H7 (cell line): ENCODE measurements at regions not wholly inside any gene's neighbourhood (a gene's known extent, or its start where the extent isn't known, plus 50 kb on each side); places are given as distances from the start of the nearest gene placed in this dataset.

Experiments
- DNase-seq: peaks from one replicate; pipeline ENCODE4 v3.0.0; 2012
- H3K27me3 ChIP-seq: 2 replicates; pipeline ENCODE4 v1.6.0; 2011; ENCODE audit warnings: mild to moderate bottlenecking, low read length; ENCODE audit not compliant: control insufficient read depth, insufficient read depth
- H3K36me3 ChIP-seq: replicated peaks from 2 replicates; pipeline ENCODE4 v1.5.1; 2011; ENCODE audit warnings: low read length; ENCODE audit not compliant: control insufficient read depth, insufficient read depth
- H3K4me3 ChIP-seq: 2 replicates; pipeline ENCODE4 v1.5.1; 2011; ENCODE audit warnings: low read depth, mild to moderate bottlenecking, control low read depth, low read length, moderate library complexity; ENCODE audit not compliant: insufficient read depth

DNA sequence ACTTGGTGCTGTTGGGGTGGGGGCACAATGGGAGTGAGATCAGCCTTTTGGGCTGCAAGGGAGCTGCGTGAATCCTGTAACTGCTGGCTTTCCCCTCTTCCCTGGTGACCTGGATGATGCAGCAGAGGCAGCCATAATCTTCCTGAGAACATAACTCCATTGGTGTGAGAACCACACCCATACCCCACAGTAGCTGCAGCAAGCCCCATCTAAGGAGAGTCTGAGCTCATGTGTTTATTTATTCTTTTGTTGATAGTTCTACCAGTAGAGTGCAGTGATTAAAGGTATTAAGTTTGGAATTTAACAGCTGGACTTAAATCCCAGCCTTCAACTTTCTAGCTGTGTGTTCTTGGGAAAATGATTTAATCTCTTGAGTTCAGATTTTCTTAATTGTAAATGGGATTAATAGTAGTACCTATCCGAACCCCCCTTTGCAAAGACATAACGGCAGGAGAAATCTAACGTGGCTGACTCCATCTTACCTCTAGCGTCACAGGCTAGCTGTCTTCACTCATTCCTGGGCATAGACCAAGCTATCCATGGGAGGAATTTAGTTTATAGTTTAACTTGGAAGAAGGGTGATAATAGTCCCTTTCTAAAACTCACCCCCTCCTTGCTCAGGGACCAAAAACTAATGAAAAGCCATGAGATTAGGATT is 385.0 kb upstream of the DDI1 start:
- H3K27me3 ChIP-seq, result no peaks in the 10 kb centered on the region
- no peaks in the 10 kb centered on the region for H3K36me3 ChIP-seq
- H3K4me3 ChIP-seq, result no peak overlapping the region
- no peak for DNase-seq

DNA sequence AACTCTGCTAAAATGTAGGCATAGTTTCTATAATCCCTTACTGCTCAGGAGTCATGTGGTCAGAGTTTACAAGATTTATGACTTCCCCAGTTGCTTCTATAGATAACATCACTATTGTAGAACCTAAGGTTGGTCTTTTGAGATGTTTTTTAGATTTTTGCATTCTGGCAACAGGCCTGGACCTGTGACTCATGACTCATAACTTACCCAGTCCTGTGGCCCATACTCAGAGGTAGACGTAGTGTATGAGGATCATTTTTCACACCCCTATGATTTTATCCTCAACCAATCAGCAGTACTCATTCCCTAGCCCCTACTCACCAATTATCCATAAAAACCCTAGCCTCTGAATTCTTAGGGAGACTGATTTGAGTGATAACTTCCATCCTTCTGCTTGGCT is 384.4 kb upstream of the DDI1 start:
- Histone ChIP-seq H3K27me3 (no peaks in the 10 kb centered on the region), H3K36me3 (no peaks in the 10 kb centered on the region), H3K4me3 (no peak overlapping the region)
- no peak for DNase-seq

DNA sequence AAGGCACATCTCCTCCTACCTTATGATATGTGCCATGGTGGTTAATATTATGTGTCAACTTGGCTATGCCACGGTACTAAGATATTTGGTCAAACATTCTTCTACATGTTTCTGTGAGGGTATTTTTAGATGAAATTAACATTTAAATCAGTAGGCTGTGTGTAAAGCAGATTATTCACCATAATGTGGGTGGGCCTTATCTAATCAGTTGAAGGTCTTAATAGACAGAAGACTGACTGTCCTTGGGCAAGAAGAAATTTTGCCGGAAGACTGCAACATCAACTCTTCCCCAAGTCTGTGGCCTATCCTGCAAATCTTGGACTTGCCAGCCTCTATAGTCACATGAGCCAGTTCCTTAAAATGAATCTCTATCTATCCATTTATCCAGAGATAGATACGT is 380.1 kb upstream of the DDI1 start:
- DNase-seq, result no peak
- H3K36me3 ChIP-seq, result no peaks in the 10 kb centered on the region
- no peaks in the 10 kb centered on the region for H3K27me3 ChIP-seq
- H3K4me3 ChIP-seq, result no peak overlapping the region

DNA sequence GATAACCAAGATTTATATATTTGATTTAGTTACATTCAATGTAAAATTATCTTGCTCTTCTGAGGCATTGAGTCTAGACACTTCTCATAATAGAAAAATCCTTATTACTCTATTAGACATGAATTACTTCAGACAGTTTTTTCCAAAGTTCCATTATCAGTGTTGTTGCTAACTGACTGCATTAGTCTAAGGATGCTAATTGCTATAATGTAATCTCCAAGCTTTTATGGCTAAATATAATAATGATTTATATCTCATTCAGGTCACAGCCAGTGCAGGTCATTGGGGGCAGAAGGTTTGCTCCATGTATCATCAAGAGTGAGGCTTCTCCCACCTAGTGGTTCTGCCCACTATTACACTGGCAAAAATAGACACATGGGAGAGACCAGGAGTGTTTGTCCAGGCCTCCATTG is 377.2 kb upstream of the DDI1 start:
- peak; percentile 4 for DNase-seq
- no peaks in the 10 kb centered on the region for H3K27me3 ChIP-seq
- no peaks in the 10 kb centered on the region for H3K36me3 ChIP-seq
- no peak overlapping the region for H3K4me3 ChIP-seq

DNA sequence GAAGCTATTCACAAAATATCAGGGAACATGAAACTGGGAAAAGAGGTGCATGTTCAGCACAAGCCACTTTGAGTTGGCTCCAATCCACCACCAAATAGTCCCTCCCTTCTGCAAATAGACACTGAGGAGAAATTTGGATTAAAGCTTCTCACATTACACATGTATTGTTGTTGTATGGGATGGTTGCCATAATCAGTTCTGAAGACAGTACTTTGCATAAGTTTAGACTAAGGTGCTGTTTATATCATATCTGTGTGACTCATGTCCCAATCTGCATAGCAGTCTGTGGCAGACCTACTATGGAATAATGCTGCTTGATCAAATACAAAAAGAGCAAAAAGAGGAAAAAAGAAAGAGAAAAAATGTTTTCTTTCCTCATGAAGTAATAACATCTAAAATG is 376.7 kb upstream of the DDI1 start:
- Histone ChIP-seq H3K36me3 (no peaks in the 10 kb centered on the region), H3K4me3 (no peak overlapping the region), H3K27me3 (no peaks in the 10 kb centered on the region)
- DNase-seq, result no peak

DNA sequence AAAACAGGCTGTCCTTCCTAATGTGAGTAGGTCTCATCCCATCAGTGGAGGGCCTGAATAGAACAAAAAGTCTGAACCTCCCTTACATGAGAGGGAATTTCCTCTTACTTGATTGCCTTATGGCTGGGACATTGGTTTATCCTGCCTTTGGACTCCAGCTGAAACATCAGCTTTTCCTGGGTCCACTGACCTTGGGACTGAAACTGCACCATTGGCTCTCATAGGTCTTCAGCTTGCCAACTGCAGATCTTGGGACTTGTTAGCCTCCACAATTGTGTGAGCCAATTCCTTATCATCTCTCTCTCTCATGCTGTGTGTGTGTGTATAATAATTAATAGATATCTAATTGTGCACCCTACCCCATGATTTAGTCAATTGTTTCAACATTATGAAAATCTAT is 375.3 kb upstream of the DDI1 start:
- Histone ChIP-seq H3K27me3 (no peaks in the 10 kb centered on the region), H3K4me3 (no peak overlapping the region), H3K36me3 (no peaks in the 10 kb centered on the region)
- no peak for DNase-seq

DNA sequence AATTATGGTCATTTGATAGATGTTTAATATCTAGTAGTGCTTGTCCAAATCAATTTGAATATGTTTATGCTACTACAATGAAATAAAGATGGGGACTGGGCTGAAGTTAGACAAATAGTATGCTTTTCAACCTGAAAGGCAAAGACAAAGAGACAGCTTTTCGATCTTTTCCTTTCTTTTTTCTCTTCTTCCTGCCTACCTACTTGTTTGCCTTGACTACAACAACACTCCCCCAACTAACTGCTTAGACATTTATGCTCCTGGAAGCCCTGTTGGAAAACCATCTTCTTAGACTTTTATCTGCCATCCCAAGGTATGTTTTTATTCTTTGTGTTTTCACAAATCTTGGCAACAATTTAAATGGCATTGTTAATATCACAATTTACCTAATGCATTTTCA is 374.4 kb upstream of the DDI1 start:
- H3K4me3 ChIP-seq, result no peak overlapping the region
- DNase-seq, result no peak
- no peaks in the 10 kb centered on the region for H3K36me3 ChIP-seq
- no peaks in the 10 kb centered on the region for H3K27me3 ChIP-seq

DNA sequence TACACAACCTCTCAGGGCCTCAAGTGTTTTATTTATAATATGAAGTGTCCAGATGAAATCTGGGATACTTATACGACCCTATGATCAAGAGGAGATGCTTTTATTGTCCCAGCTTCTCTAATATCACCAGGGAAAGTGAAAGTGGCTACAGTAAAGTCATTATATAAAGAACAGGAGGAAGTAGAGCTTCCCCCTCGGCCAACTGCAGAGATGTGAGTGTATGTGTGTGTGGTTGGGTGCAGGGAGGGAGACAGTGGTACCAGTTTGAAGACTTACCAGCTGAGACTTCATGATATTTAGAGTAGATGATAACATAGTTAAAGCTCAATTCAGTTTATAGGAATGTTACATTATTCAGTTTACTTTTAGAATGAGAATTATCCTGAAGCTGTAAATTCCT is 373.6 kb upstream of the DDI1 start:
- Histone ChIP-seq H3K4me3 (no peak overlapping the region), H3K27me3 (no peaks in the 10 kb centered on the region), H3K36me3 (no peaks in the 10 kb centered on the region)
- DNase-seq, result no peak

DNA sequence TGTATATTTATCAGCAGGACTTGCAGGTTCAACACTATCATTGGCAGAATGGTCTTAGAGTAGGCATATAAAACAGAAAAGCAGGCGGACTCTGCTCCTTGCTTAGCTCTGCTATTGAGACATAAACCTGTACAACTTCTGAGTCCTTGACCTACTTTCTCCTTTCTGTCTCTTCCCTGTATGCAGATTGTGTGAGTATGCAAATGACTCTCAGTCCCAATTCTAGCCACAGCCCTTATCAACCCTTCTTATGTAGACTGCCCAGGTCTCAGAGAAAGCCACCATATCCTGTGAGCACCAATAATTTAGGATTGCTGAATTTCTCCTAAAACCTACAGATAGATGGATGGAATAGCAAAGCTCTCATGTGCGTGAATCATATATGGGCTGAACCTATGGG is 367.6 kb upstream of the DDI1 start:
- DNase-seq, result no peak
- H3K4me3 ChIP-seq, result no peak overlapping the region
- no peaks in the 10 kb centered on the region for H3K27me3 ChIP-seq
- H3K36me3 ChIP-seq, result no peaks in the 10 kb centered on the region

DNA sequence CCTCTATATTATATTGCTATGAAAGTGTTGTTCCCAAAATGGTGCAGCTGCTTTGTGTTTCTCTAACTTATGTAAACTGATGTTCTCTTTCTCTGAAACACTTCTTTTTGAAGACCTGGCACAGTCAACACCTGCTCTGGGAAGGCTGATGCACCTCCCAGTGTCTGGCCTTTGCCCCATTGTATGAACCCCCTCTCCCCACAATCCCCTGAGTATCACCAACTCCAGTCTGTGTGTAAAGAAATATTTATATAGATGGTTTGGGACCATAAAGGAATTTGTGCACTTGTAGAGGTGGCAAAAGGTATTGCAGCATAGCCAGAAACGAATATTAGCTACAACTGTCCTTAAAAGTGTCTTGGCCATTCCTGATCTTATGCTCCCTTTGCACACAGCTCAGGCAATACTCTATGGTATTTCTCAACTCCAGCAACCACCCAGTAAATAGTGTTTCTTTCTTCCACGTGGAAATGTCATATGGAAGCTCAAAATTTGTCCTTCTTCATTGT is 365.2 kb upstream of the DDI1 start:
- DNase-seq, result no peak

DNA sequence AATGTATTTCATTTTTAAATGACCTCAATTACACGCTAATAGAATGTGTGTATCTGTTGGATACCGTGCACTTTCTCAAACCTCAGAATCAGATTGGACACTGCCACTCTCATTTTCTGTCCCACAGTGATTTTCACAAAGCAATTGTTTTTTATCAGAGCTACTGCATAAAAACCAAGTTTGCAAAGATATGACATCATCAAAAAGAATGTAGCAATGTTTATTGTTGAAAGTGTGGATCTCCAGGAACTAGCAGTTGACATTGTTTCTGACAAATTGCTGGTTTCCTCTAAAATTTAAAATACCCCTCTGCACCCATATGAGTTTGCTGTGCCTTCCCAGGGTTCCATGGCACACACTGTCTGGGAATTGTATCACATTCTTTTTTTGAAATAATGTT is 362.7 kb upstream of the DDI1 start:
- H3K4me3 ChIP-seq, result no peak overlapping the region
- DNase-seq, result no peak
- H3K27me3 ChIP-seq, result no peaks in the 10 kb centered on the region
- H3K36me3 ChIP-seq, result no peaks in the 10 kb centered on the region

More for the DNA sequence above, 365.2 kb upstream of the DDI1 start:
- H3K36me3 ChIP-seq, result no peaks in the 10 kb centered on the region
- H3K4me3 ChIP-seq, result no peak overlapping the region
- H3K27me3 ChIP-seq, result no peaks in the 10 kb centered on the region

DNA sequence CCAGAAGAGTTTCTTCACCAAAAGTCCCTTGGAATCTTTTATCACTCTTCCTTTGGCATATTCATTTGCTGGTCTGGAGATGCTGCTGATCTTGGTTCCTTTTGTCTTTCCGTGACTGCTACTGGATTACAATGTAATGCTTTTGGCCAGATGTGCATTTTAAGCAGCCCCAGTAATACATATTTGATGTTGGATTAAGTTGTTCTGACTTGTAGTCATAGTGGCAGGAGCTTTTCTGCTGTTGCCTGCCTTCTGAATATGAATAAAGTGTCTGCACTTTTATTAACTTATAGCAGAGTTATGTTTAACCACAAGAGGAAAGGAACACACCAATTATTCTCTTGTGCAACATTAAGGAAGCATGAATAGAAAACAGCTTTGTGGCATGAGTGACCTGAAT is 360.0 kb upstream of the DDI1 start:
- Histone ChIP-seq H3K36me3 (no peaks in the 10 kb centered on the region), H3K27me3 (no peaks in the 10 kb centered on the region), H3K4me3 (no peak overlapping the region)
- no peak for DNase-seq

DNA sequence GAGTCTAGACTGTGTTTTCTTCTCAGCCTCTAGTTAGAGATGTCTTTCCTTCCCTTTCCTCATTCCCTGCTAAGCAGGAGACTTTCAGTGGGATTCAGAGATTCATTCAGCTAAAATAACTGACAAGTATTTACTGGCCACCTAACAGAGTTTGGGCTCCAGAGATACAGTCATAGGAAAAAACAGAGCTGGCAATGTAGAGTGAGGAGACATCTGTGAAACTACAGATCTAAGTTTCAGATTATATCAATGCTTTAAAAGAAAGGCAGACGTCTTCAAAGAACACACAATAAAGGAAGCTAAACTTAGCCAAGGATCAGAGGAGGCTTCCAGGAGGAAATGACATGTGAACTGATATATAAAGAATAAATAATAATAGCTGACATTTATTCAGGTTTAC is 355.6 kb upstream of the DDI1 start:
- no peaks in the 10 kb centered on the region for H3K27me3 ChIP-seq
- no peak overlapping the region for H3K4me3 ChIP-seq

DNA sequence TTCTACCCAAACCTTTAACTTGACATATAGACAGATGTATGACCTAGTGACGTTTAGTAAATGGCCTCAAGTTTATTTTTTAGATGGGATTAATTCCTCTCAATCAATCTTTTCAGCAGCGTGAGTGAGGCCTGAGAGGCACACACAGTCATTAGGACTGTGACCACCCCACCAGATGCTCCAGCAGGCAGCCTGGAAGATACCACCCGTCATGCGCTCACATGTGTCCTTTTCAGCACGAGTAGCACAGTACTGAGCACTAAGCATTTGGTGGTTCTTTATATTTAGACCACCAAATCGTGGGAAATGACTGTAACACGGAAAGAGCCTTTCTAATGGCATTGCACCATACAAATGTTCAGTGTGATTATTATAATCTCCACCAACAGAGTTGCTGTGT is 354.6 kb upstream of the DDI1 start:
- H3K36me3 ChIP-seq, result no peaks in the 10 kb centered on the region
- DNase-seq, result no peak
- H3K27me3 ChIP-seq, result no peaks in the 10 kb centered on the region
- H3K4me3 ChIP-seq, result no peak overlapping the region

More for the DNA sequence above, 355.6 kb upstream of the DDI1 start:
- DNase-seq, result no peak
- no peaks in the 10 kb centered on the region for H3K36me3 ChIP-seq

DNA sequence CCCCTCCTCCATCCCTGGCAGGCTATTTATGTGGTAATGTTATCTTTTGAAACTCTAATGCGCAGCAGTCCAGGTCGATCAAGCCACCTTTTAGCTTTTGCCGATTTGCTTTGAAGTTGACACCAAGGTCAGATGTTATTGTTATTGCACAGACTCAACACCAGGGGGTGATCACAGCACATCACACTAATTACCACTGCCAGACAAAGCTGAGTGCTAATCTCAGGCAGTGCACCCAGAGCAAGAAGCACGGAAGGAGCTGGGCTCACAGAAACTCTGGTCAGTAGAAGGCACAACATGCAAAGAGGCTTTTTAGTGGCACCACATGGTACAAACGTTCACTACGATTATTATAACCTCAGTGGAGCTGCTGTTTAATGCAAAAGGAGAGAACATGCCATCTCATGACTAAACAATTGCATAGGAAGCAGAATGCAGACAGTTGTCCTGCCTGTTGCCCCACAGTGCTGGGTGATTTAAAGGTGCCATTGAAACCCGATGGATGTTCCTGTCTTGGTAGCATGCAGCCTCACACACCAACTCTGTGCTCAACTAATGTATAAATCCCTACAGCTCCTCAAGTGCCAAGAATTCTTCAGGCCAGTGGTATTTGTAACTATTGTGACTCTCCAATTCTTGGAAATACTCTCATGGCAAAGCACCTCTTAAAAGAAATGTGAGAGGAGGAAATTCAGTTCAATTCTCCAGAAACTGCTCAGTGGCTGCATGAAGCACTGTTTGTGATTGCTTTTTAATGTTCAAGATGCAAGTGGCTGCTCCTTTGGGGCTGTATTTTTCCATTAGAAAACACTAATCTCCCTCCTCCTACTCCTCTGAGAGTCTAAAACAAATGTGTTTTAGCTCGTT is 353.9 kb upstream of the DDI1 start:
- Histone ChIP-seq H3K27me3 (no peaks in the 10 kb centered on the region), H3K4me3 (no peak overlapping the region), H3K36me3 (no peaks in the 10 kb centered on the region)
- peak; percentile 23 for DNase-seq
